LNCaP clone FGC (cell line): ENCODE measurements at regions not wholly inside any gene's neighbourhood (a gene's known extent, or its start where the extent isn't known, plus 50 kb on each side); places are given as distances from the start of the nearest gene placed in this dataset.

ENCODE experiments used
- DNase-seq: peaks from one replicate; pipeline ENCODE4 v3.0.0-alpha.2; 2011; ENCODE audit warnings: low read depth
- H3K4me3 ChIP-seq: 2 replicates; pipeline ENCODE4 v1.5.1; 2011; ENCODE audit warnings: mild to moderate bottlenecking, low read depth, low read length, control low read depth
- CTCF ChIP-seq: IDR thresholded peaks from 2 replicates; pipeline ENCODE4 v1.5.1; 2012; ENCODE audit warnings: mild to moderate bottlenecking; ENCODE audit not compliant: control insufficient read depth, insufficient read depth; ENCODE audit errors: extremely low read depth

GRCh38 chr10:62718585-62718984, 85.9 kb upstream of the ADO start:
- DNase-seq, result no peak
- no peak overlapping the region for H3K4me3 ChIP-seq
- TF ChIP-seq CTCF, result no peak

- no peak for DNase-seq
- TF ChIP-seq CTCF, result no peak
- no peak overlapping the region for H3K4me3 ChIP-seq
Observed at GRCh38 chr10:62719061-62719460, 85.5 kb upstream of the ADO start.

- H3K4me3 ChIP-seq, result no peak overlapping the region
- TF ChIP-seq CTCF, result no peak
- DNase-seq, result no peak
Observed at GRCh38 chr10:62721687-62722086, 82.8 kb upstream of the ADO start.

GRCh38 chr10:62723375-62723774, 81.1 kb upstream of the ADO start:
- no peak overlapping the region for H3K4me3 ChIP-seq
- TF ChIP-seq CTCF, result no peak
- DNase-seq, result peak; percentile 18

- DNase-seq, result no peak
- no peak overlapping the region for H3K4me3 ChIP-seq
- no peak for TF ChIP-seq CTCF
Observed at GRCh38 chr10:62724465-62724864, 80.1 kb upstream of the ADO start.

GRCh38 chr10:62726142-62726541, 78.4 kb upstream of the ADO start:
- H3K4me3 ChIP-seq, result no peak overlapping the region
- DNase-seq, result no peak
- no peak for TF ChIP-seq CTCF

GRCh38 chr10:62726638-62727037, 77.9 kb upstream of the ADO start:
- H3K4me3 ChIP-seq, result no peak overlapping the region
- no peak for TF ChIP-seq CTCF
- no peak for DNase-seq
